GM12872 (cell line): ENCODE measurements at regions not wholly inside any gene's neighbourhood (a gene's known extent, or its start where the extent isn't known, plus 50 kb on each side); places are given as distances from the start of the nearest gene placed in this dataset.

Experiments used
- CTCF ChIP-seq: IDR thresholded peaks from 3 replicates; pipeline ENCODE4 v1.5.1; 2011; ENCODE audit warnings: low read depth, mild to moderate bottlenecking, low read length, moderate library complexity; ENCODE audit not compliant: insufficient read depth

GRCh38 chr4:150001815-150002214 is 76.4 kb upstream of the DCLK2 start:
- no peak for TF ChIP-seq CTCF

- TF ChIP-seq CTCF: no peak
Observed at GRCh38 chr4:150002561-150002960, 75.7 kb upstream of the DCLK2 start.

- TF ChIP-seq CTCF: no peak
Observed at GRCh38 chr4:150004481-150004880, 73.8 kb upstream of the DCLK2 start.

GRCh38 chr4:150005537-150005936 is 72.7 kb upstream of the DCLK2 start:
- no peak for TF ChIP-seq CTCF

- no peak for TF ChIP-seq CTCF
Observed at GRCh38 chr4:150006197-150006596, 72.0 kb upstream of the DCLK2 start.

- TF ChIP-seq CTCF: no peak
Observed at GRCh38 chr4:150007512-150007911, 70.7 kb upstream of the DCLK2 start.

- no peak for TF ChIP-seq CTCF
Observed at GRCh38 chr4:150008546-150008945, 69.7 kb upstream of the DCLK2 start.

- TF ChIP-seq CTCF: no peak
Observed at GRCh38 chr4:150009533-150009932, 68.7 kb upstream of the DCLK2 start.
